HepG2 (cell line): ENCODE measurements at regions not wholly inside any gene's neighbourhood (a gene's known extent, or its start where the extent isn't known, plus 50 kb on each side); places are given as distances from the start of the nearest gene placed in this dataset.

ENCODE experiments used
- ATAC-seq: fragments of 200-7000 bp; cut with Tn5 transposase; 3 replicates; pipeline ENCODE4 v1.9.1; 2020; ENCODE audit warnings: mild to moderate bottlenecking, moderate library complexity
- BruUV-seq: library from RNA; stranded (reverse); fragments of 400-500 nt; replicated peaks from 2 replicates; lab custom pipeline; 2021; lab: Mats Ljungman, UMichigan
- CTCF ChIA-PET: fragments of 300-600 bp; formaldehyde crosslinking; extraction: SDS; loops from one replicate; lab custom pipeline; 2021; ENCODE audit warnings: low total read pairs, inconsistent platforms, low intra/inter-chr PET ratio; lab: Yijun Ruan, JAX
- POLR2A ChIA-PET: fragments of 350-600 bp; sonication (Branson Sonifier 250); formaldehyde crosslinking; loops from one replicate; lab custom pipeline; 2020; ENCODE audit warnings: antibody characterized with exemption, inconsistent platforms; lab: Yijun Ruan, JAX
- DNase-seq: peaks from one replicate; pipeline ENCODE4 v3.0.0-alpha.2; 2015; ENCODE audit warnings: low spot score
- FAIRE-seq: peaks from 3 replicates; lab custom pipeline; 2011; peaks lifted over from hg19 to GRCh38; lab: Jason Lieb, UNC
- H2AFZ ChIP-seq: one replicate; pipeline ENCODE4 v1.6.1; 2011; ENCODE audit warnings: low read length, inconsistent platforms
- H3K27ac ChIP-seq: fragments of 300-600 bp; 3 replicates; pipeline ENCODE4 v1.8.0; 2011; ENCODE audit warnings: mixed run types, mild to moderate bottlenecking, mixed read lengths, low read length, inconsistent platforms; ENCODE audit not compliant: insufficient read depth; ENCODE audit errors: extremely low read length
- H3K27me3 ChIP-seq, 2 experiments: fragments of 200-600 bp in 1 of 2; 2 replicates in 1 of 2; 3 replicates in 1 of 2; pipeline versions ENCODE4 v1.6.0 to v1.8.0; 2011; ENCODE audit warnings: low read length in 2 of 2, mild to moderate bottlenecking in 2 of 2, moderate library complexity in 2 of 2, inconsistent platforms in 1 of 2; ENCODE audit not compliant: insufficient read depth in 2 of 2, control insufficient read depth in 1 of 2
- H3K36me3 ChIP-seq, 2 experiments: fragments of 200-600 bp in 1 of 2; replicated peaks in 1 of 2; 2 replicates in 1 of 2; 3 replicates in 1 of 2; pipeline versions ENCODE4 v1.5.1 to v1.8.0; 2011; ENCODE audit warnings: low read length in 2 of 2, inconsistent platforms in 1 of 2; ENCODE audit not compliant: insufficient read depth in 2 of 2, control insufficient read depth in 1 of 2
- H3K4me1 ChIP-seq: 2 replicates; pipeline ENCODE4 v1.5.1; 2012; ENCODE audit warnings: low read length, inconsistent platforms; ENCODE audit not compliant: insufficient read depth
- H3K4me2 ChIP-seq: 2 replicates; pipeline ENCODE4 v1.6.0; 2011; ENCODE audit warnings: low read depth, low read length, inconsistent platforms
- H3K4me3 ChIP-seq, 3 experiments: fragments of 200-600 bp in 1 of 3; sonication (generic), shearing (Covaris generic) in 1 of 3; replicated peaks in 1 of 3; 2 replicates each; pipeline ENCODE4 v1.5.1; 2011 to 2016; ENCODE audit warnings: low read length in 3 of 3, inconsistent platforms in 2 of 3, low read depth in 2 of 3, mild to moderate bottlenecking in 2 of 3, control low read depth in 1 of 3, mixed read lengths in 1 of 3; ENCODE audit not compliant: insufficient read depth in 1 of 3
- H3K79me2 ChIP-seq: one replicate; pipeline ENCODE4 v1.6.1; 2011; ENCODE audit warnings: low read length, inconsistent platforms; ENCODE audit not compliant: insufficient read depth
- H3K9ac ChIP-seq: 2 replicates; pipeline ENCODE4 v1.6.0; 2011; ENCODE audit warnings: mild to moderate bottlenecking, low read depth, low read length, inconsistent platforms; ENCODE audit not compliant: insufficient read depth
- H3K9me3 ChIP-seq: 2 replicates; pipeline ENCODE4 v1.5.1; 2012; ENCODE audit warnings: mild to moderate bottlenecking, low read length
- H4K20me1 ChIP-seq: 2 replicates; pipeline ENCODE4 v1.6.0; 2011; ENCODE audit warnings: inconsistent platforms, mild to moderate bottlenecking, low read length, moderate library complexity; ENCODE audit not compliant: insufficient read depth
- FOXA1 ChIP-seq, 2 experiments: fragments of 450-650 bp in 1 of 2; sonication (generic) in 1 of 2; formaldehyde crosslinking in 1 of 2; IDR thresholded peaks; 2 replicates each; pipeline versions ENCODE4 v1.4.0 to v1.6.1; 2016 to 2020; ENCODE audit warnings: missing genetic modification reagents in 1 of 2
- IKZF5 ChIP-seq: IDR thresholded peaks from 2 replicates; pipeline ENCODE4 v1.6.1; 2018; ENCODE audit warnings: missing genetic modification reagents, mild to moderate bottlenecking, missing compliant biosample characterization
- NFRKB ChIP-seq: fragments of 450-650 bp; IDR thresholded peaks from 2 replicates; pipeline ENCODE4 v1.6.1; 2017
- SMC3 ChIP-seq: IDR thresholded peaks from 2 replicates; pipeline ENCODE4 v1.6.1; 2011; ENCODE audit warnings: low read length, improper control_type of control experiment
- TBL1XR1 ChIP-seq: fragments of 150-350 bp; IDR thresholded peaks from 2 replicates; pipeline ENCODE4 v1.6.1; 2014; ENCODE audit warnings: borderline replicate concordance, low read length; ENCODE audit not compliant: partially characterized antibody
- ZEB1 ChIP-seq: IDR thresholded peaks from 2 replicates; pipeline ENCODE4 v1.6.1; 2012; ENCODE audit warnings: mild to moderate bottlenecking, low read depth, inconsistent platforms; ENCODE audit not compliant: insufficient replicate concordance
- ZFP62 ChIP-seq: sonication (generic); formaldehyde crosslinking; IDR thresholded peaks from 2 replicates; pipeline ENCODE4 v1.4.0; 2020; ENCODE audit warnings: missing genetic modification reagents
- ZFP82 ChIP-seq: sonication (generic); formaldehyde crosslinking; IDR thresholded peaks from 2 replicates; pipeline ENCODE4 v1.5.1; 2020; ENCODE audit warnings: mild to moderate bottlenecking, missing genetic modification reagents, borderline replicate concordance
- ZNF274 ChIP-seq: sonication (generic); formaldehyde crosslinking; IDR thresholded peaks from 2 replicates; pipeline ENCODE4 v1.5.1; 2020; ENCODE audit warnings: mild to moderate bottlenecking, missing genetic modification reagents
- WGBS: methylation state at CpG from one replicate; pipeline ENCODE4 v1.1.6; 2017; ENCODE audit warnings: low lambda C conversion rate; 5-methylcytosine and 5-hydroxymethylcytosine counted together
- in situ Hi-C: cut with HindIII; loops from 2 replicates; pipeline ENCODE4 v1.10.0; 2017; ENCODE audit warnings: low pct_unique_long_range_greater_than_20kb; ENCODE audit not compliant: extremely low pct_ligation_motif_present
- intact Hi-C: fragments of 100-400 bp; cut with micrococcal nuclease; formaldehyde crosslinking; loops from one replicate; pipeline ENCODE4 v1.10.0; 2022; ENCODE audit not compliant: unreplicated experiment
- TF ChIP-seq, protein P1 (sequence below): sonication (generic); formaldehyde crosslinking; conservative IDR thresholded peaks from 2 replicates; pipeline ENCODE4 v1.8.1; 2023; ENCODE audit warnings: missing genetic modification reagents
- TF ChIP-seq, protein P2 (sequence below): sonication (generic); formaldehyde crosslinking; IDR thresholded peaks from 2 replicates; pipeline ENCODE4 v1.4.0; 2020; ENCODE audit warnings: missing genetic modification reagents, borderline replicate concordance

DNA sequence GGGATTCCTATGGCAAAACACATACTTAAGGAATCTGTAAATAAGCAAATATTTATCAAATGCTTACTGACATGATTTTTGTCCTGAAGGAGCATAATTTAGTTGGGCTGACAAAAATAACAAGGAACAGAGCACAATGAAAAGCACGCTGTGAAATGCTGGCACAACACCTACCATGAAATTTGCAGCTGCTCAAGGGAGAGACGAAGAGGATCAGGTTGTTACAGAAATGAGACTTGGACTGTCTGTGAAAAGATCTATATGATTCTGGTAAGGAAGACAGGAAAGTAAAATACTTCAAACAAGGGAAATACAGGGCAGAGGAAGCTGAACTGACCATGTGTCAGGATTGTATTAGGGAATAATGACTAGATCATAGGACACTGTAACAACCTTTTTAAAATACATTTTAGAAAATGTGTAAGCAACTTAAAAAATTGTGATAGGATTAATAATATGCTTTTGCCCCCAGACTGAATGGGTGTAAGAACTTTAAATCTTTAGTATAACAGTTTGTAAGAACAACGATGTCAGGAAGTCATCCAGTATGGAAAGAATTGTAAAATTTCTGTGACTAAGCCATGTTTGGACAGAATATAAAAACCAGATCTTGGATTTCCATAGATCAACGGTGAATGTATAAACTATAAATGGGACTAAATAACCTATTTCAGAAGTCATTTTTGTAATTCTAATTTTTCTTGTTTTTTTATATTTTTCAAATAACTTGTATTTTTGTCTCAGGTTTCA, 1556.0 kb downstream of the EFNB2 start (continued):
- no peak for TF ChIP-seq IKZF5 (CRISPR knock-in tag)

DNA sequence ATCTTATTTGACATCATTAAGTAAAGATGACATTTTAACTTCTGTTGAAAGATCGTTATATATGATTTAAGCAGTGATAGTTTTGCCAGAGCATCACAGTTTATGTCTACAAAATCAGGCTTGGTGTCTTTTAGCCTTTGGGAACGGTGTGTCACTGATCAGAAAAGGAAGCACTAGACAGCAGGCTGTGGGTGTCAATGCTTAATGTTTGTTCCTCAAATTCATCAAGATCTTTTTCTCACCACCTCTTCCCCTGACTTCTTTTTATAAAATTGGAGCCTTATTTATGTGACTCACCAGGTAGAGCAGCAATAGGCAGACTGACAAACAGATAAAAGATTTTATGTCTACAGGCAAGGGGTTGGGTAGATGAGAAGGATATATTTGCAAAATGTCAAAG, 1558.5 kb downstream of the EFNB2 start:
- ChIA-PET CTCF (no interaction called here), POLR2A (no interaction called here)
- ATAC-seq: no peak
- Histone ChIP-seq H2AFZ (no peak overlapping the region), H3K27me3 (no peaks in the 10 kb centered on the region), H3K79me2 (no peaks in the 10 kb centered on the region), H4K20me1 (no peaks in the 10 kb centered on the region), H3K9me3 (peaks cover 59% of the 10 kb centered on the region), H3K27ac (no peak overlapping the region), H3K4me2 (no peak overlapping the region), H3K4me1 (no peaks in the 10 kb centered on the region), H3K4me3 (no peak overlapping the region), H3K9ac (no peak overlapping the region), H3K36me3 (no peaks in the 10 kb centered on the region)
- no peak for DNase-seq
- no peak for TF ChIP-seq SMC3
- no peak for TF ChIP-seq TBL1XR1
- no peak for TF ChIP-seq FOXA1 (IDR thresholded peaks at IDR 0.05)
- no peak for TF ChIP-seq FOXA1 (CRISPR knock-in tag; IDR thresholded peaks at IDR 0.05)
- TF ChIP-seq ZEB1: no peak
- TF ChIP-seq ZFP82 (CRISPR knock-in tag): no peak
- TF ChIP-seq NFRKB: no peak
- TF ChIP-seq, protein P1, sequence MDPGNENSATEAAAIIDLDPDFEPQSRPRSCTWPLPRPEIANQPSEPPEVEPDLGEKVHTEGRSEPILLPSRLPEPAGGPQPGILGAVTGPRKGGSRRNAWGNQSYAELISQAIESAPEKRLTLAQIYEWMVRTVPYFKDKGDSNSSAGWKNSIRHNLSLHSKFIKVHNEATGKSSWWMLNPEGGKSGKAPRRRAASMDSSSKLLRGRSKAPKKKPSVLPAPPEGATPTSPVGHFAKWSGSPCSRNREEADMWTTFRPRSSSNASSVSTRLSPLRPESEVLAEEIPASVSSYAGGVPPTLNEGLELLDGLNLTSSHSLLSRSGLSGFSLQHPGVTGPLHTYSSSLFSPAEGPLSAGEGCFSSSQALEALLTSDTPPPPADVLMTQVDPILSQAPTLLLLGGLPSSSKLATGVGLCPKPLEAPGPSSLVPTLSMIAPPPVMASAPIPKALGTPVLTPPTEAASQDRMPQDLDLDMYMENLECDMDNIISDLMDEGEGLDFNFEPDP (CRISPR knock-in tag): no peak
- TF ChIP-seq, protein P2, sequence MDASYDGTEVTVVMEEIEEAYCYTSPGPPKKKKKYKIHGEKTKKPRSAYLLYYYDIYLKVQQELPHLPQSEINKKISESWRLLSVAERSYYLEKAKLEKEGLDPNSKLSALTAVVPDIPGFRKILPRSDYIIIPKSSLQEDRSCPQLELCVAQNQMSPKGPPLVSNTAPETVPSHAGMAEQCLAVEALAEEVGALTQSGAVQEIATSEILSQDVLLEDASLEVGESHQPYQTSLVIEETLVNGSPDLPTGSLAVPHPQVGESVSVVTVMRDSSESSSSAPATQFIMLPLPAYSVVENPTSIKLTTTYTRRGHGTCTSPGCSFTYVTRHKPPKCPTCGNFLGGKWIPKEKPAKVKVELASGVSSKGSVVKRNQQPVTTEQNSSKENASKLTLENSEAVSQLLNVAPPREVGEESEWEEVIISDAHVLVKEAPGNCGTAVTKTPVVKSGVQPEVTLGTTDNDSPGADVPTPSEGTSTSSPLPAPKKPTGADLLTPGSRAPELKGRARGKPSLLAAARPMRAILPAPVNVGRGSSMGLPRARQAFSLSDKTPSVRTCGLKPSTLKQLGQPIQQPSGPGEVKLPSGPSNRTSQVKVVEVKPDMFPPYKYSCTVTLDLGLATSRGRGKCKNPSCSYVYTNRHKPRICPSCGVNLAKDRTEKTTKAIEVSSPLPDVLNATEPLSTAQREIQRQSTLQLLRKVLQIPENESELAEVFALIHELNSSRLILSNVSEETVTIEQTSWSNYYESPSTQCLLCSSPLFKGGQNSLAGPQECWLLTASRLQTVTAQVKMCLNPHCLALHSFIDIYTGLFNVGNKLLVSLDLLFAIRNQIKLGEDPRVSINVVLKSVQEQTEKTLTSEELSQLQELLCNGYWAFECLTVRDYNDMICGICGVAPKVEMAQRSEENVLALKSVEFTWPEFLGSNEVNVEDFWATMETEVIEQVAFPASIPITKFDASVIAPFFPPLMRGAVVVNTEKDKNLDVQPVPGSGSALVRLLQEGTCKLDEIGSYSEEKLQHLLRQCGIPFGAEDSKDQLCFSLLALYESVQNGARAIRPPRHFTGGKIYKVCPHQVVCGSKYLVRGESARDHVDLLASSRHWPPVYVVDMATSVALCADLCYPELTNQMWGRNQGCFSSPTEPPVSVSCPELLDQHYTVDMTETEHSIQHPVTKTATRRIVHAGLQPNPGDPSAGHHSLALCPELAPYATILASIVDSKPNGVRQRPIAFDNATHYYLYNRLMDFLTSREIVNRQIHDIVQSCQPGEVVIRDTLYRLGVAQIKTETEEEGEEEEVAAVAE (CRISPR knock-in tag): no peak
- no peak for TF ChIP-seq ZFP62
- TF ChIP-seq ZNF274 (CRISPR knock-in tag): no peak
- no peak for FAIRE-seq
- BruUV-seq: no TSS peak
- in situ Hi-C loops (no loop called here), intact Hi-C loops (no loop called here)
- 3% methylated on average over 2 of the region's 2 CpGs for WGBS
